H1 (cell line): ENCODE measurements at regions not wholly inside any gene's neighbourhood (a gene's known extent, or its start where the extent isn't known, plus 50 kb on each side); places are given as distances from the start of the nearest gene placed in this dataset.

Source experiments
- ATF3 ChIP-seq: IDR thresholded peaks from 2 replicates; pipeline ENCODE4 v1.6.1; 2011; ENCODE audit warnings: low read depth, mild to moderate bottlenecking, low read length; ENCODE audit not compliant: insufficient read depth
- CHD1 ChIP-seq: IDR thresholded peaks from 2 replicates; pipeline ENCODE4 v1.6.1; 2012; ENCODE audit warnings: low read depth, low read length, improper control_type of control experiment
- GABPA ChIP-seq: IDR thresholded peaks from 2 replicates; pipeline ENCODE4 v1.6.1; 2011; ENCODE audit warnings: mild to moderate bottlenecking, low read length, moderate library complexity, borderline replicate concordance; ENCODE audit not compliant: insufficient read depth
- SIN3A ChIP-seq, 2 experiments: IDR thresholded peaks in 1 of 2; conservative IDR thresholded peaks in 1 of 2; 2 replicates each; pipeline ENCODE4 v1.6.1; 2011 to 2012; ENCODE audit warnings: low read length in 2 of 2, improper control_type of control experiment in 1 of 2, low read depth in 1 of 2, mild to moderate bottlenecking in 1 of 2

GRCh38 chr3:44110648-44111047, 131.0 kb upstream of the TOPAZ1 start (continued):
- no peak for TF ChIP-seq ATF3
- no peak for TF ChIP-seq CHD1
- TF ChIP-seq GABPA, result no peak
- no peak for TF ChIP-seq SIN3A (conservative IDR thresholded peaks at IDR 0.05 in 1 of 2, IDR thresholded peaks at IDR 0.05 in 1 of 2; ENCODE audit: low read depth in 1 of 2, low read length in 2 of 2)
